CD4-positive, alpha-beta T cell treated with Interferon gamma for 1 hour (primary cell): ENCODE measurements at regions not wholly inside any gene's neighbourhood (a gene's known extent, or its start where the extent isn't known, plus 50 kb on each side); places are given as distances from the start of the nearest gene placed in this dataset.

Experiments used
- DNase-seq: peaks from one replicate; pipeline ENCODE4 v3.0.0-alpha.2; 2020

DNA sequence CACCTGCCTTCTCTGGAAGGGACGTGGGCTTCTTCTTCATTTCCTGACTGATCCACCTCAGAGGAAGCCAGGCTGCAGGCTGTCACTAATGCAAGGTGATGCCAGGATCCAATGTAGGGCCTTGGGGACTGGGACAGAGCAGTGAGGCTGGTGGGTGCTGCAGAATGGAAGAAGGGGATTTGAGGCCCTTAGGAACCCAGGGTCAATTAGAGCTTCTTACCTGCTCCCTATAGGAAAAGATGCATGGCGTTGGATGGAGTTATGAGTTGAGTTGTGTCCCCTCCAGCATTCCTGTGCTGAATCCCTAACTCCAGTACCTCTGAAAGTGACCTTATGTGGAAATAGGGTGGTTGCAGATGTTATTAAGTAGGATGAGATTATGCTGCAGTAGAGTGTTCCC lies 190.4 kb downstream of the MIAT start:
- no peak for DNase-seq

DNA sequence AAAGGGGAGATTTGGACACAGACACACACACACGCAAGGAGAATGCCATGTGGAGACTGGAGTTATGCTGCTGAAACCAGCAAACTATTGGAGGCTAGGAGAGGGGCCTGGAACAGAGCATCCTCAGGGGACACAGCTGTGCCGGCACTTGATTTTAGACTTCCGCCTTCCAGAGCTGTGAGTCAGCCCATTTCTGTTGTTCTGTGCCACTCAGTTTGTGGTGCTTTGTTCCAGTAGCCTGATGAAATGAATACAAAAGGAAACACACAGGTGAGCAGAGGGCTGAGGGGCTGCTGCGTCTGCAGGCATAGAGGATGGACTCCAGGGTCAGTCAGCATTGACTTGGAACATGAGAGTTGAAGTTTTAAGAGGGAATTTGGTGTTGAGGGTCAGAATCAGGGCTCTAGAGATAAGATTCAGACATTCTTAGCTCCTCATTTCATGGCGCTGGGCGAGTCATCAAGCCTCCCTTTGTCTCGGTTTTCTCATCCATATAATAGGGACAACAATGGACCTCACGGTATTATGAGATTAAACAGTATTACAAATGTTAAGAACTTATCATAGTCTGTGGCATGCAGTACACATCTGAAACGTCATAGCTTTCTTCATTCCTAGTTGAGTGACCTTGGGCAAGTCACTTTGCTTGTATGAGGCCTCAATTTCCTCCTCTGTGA lies 191.0 kb downstream of the MIAT start:
- DNase-seq = no peak

DNA sequence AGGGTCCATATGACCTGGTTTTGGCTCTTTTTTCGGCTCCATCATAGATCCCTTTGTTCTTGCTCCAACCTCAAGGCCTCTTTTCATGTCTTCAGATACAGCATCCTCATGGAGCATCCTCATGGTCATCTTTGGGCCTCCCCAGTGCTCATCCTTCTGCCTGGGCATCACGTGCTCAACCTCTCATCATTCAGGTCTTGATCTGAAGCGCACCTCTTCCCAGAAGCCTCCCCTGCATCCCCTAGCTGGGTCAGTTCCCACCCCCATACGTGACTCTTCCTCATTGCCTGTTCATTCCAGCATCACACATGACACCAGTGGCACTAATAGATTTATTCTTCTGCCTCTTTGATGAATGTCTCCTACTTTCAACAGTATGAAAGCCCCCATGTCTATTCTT lies 192.2 kb downstream of the MIAT start:
- no peak for DNase-seq

GRCh38 chr22:26851125-26851524 lies 193.7 kb downstream of the MIAT start:
- DNase-seq = no peak

DNA sequence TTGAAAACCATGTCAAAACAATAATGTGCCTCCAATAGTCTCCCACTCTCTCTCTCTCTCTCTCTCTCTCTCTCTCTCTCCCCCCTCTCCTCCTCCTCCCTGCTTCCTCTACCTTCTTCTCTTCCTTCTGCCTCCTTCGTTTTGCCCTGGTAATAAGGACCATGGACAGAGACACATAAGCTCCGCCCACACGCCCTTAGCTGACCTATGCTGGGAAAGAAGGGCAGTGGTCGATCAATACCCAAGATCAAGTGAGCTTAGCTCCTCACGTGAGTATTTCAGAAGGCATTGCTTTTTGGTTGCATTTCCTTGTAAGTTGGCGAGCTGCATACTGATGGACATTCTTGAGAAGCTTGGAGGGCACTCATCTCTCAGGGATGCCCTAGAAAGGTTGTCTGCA lies 194.8 kb downstream of the MIAT start:
- no peak for DNase-seq

DNA sequence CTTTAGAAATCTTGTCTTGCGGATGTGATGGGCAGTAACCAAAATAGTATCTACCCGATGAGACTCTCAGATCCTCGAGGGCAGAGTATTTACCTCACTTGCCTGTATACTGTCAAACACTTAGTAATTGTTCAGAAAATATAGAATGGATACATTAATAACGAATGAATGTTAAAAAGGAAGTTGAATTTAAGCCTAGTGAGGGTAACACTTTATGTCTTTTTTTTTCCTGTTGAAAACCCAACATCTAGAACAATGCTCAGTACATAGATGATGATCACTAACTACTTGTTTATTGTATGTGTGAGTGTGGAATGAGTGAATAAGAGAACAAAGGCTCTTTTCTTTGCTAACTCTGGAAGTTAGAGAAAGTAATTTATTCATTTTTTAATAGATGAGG lies 195.7 kb downstream of the MIAT start:
- DNase-seq = no peak

DNA sequence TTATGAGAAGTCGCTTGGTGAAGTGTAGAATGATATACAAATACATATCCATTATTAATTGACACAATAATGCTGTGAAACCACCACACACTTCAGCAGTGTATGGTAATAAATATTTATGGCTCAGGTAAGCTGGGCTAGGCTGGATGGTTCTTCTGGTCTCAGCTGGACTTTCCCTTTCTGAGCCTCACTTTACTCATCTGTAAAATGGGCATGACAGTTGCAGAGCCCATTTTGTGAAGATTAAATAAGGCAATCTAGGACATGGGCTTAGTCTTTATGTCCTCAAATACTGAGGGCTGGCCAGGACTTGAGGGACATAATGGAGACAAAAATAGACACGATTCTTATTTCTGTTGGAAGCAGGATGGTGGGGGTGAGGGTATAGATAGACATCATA lies 196.1 kb downstream of the MIAT start:
- DNase-seq = no peak

DNA sequence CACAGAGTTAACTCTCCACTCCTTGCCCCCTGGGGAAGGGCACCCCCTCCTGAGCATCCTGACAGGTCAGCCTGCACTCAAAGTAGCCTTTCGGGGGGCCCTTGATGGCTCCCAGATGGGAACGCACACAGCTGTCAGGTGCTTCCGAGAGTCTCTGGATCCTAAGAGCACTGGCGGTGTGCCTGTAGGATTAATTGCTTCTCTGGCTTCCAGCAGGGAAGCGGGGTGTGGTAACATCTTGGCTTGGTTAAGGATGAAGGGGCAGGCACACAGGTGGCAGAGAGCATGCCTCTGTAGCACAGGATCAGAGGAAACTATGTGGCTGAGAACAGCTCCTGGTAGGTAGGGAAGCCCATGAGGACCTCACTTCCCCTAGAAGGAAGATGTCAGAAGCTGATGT lies 199.8 kb downstream of the MIAT start:
- DNase-seq = no peak

GRCh38 chr22:26860301-26860700 lies 202.9 kb downstream of the MIAT start:
- no peak for DNase-seq

DNA sequence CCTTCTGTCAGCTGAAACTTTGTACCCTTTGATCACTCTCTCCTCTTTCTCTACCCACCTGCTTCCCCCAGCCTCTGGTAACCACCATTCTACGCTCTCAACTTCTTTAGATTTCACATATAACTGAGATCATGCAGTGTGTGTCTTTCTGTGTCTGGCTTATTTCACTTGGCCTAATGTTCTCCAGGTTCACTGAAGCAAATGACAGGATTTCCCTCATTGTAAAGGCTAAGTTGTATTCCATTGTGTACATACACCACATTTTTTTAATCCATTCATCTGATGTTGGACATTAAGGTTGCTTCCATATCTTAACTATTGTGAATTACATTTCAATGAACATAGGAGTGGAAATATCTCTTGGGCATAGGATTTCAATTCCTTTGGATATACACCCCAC lies 207.6 kb downstream of the MIAT start:
- no peak for DNase-seq

- DNase-seq = no peak
Measured at GRCh38 chr22:26883393-26883792, 226.0 kb downstream of the MIAT start.

DNA sequence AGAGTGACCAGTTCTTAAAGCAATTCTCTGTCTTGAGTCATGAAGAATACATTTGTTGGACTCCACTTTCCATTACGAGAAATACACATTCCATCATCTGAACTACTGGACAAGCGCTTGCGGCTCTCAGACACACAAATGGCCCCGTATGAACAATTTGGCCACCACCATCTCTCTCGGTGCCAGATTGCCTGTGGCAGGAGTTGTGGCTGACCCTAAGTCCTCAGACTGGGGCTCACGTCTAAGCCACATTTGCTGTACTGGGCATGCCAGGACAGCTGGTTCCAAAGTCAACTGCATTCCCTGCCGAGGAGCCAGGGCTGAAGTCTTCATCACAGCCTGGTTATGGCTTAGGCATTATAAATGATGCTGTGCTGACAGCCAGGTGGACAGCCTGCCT lies 227.5 kb downstream of the MIAT start:
- no peak for DNase-seq

GRCh38 chr22:26885441-26886261 lies 228.3 kb downstream of the MIAT start:
- DNase-seq = no peak

DNA sequence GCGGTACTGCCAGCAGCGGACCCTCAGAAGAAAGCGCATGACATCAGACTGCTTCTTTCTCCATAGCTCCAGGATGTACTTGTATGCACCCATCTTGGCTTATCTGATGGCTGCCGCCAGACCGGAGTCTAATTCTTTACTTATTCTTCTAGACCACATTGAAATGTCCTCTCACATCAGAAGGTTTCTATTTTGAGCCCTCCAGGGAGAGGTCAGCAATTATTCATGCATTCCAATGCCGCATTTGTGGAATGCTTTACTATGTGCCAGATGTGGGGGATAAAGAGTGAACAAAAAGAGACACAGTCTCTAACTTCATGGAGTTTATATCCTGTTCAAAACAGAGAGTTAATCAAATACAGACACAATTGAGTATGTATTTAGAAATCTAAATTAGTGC lies 230.1 kb downstream of the MIAT start:
- no peak for DNase-seq

DNA sequence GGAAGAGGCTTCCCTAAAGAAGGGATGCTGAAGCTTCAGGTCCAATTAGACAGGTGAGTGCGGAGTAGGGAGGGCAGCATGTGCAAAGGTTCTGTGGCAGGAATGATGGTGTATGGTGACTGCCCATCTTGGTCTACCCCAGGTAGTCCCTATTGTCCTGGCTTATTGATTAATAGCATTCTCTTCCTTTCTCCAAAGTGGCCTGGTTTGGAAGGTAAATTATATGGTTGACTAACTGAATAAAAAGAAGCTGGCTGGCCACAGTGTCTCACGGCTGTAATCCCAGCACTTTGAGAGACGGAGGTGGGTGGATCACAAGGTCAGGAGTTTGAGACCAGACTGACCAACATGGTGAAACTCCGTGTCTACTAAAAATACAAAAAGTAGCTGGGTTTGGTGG lies 230.5 kb downstream of the MIAT start:
- DNase-seq = no peak

DNA sequence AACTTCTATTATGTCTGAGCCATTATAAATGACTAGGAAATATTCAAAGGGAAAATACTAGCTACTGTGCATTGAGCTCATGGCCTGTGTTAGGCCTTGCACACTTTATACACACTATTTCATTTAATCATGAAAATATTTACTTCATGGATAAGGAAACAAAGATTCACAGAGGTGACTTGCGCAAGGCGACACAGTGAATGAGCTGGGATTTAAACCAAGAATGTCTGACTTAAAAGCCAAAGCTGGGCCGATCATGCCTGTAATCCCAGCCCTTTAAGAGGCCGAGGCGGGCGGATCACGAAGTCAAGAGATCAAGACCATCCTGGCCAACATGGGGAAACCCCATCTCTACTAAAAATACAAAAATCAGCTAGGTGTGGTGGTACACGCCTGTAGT lies 231.5 kb downstream of the MIAT start:
- no peak for DNase-seq

GRCh38 chr22:26889802-26890201 lies 232.4 kb downstream of the MIAT start:
- DNase-seq = no peak

GRCh38 chr22:26890870-26891269 lies 233.5 kb downstream of the MIAT start:
- DNase-seq = no peak

DNA sequence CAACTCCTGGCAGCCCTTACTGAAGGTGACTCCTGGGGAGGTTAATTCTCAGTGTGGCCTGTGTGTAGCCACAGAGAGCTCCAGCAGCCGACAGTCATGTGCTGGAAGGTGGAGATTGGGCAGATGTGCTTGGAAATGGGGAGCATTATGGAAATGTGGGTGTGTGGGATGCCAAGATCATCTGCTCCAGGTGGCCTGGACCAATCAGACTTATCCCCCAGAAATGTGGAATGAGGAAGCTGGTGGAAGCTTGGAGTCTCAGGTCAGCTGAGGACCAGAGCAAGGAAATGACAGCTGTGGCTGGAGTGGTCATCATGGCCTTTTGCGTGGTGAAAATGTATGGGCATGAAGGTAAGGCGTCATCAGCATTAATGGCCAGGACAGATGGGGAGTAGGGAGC lies 234.0 kb downstream of the MIAT start:
- no peak for DNase-seq

GRCh38 chr22:26892166-26893041 lies 235.0 kb downstream of the MIAT start:
- no peak for DNase-seq

DNA sequence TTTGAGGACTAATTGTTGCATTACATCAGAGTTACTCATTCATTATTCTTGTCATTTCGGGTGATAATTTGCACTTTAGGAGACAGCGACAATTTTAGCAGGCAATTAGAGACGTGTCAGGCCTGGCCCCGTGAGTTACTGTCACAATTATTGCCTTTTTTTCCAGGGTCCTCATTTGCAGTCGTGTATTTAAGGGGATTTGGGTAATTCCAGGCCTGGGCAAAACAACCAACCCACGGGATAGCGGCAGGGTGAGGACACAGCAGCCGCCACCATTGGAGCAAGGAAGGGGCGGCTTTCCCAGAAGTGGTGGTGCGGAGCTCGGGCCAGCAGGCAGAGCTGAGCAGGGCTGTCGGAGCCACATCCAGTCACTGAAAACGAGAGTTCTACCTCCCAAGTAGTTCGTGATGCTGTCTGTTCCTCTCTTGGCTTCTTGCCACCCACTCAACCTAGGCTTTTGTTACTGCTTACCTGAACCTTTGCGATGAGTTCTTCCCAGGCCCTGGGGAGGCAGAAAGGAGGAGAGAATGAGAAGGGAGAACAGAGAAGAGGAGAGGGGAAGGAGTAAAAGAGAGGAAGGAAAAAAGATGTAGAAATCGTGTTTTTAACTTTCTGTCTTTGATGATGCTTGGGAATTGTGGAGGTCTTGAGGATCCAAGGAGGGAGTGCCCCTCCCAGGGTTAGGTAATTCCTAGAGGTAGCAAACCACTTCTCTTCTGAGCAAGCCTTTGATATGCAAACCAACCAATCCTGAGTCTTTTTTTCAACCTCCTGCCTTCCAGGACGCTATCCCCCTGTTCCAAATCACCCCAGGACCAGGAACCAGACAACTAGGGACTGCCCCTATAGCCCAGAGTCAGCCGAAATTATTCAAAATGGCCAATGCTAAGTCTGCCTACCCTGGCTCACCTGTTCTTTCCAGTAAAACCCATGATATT lies 236.1 kb downstream of the MIAT start:
- no peak for DNase-seq

- DNase-seq = no peak
Measured at GRCh38 chr22:26894362-26894761, 237.0 kb downstream of the MIAT start.
